ENCODE measurements at regions not wholly inside any gene's neighbourhood (a gene's known extent, or its start where the extent isn't known, plus 50 kb on each side); places are given as distances from the start of the nearest gene placed in this dataset.
"Not testable (repeated sequence)": the region's sequence is repeated elsewhere in the genome, so short reads cannot be mapped to it uniquely, and the experiment has no call there.

DNA sequence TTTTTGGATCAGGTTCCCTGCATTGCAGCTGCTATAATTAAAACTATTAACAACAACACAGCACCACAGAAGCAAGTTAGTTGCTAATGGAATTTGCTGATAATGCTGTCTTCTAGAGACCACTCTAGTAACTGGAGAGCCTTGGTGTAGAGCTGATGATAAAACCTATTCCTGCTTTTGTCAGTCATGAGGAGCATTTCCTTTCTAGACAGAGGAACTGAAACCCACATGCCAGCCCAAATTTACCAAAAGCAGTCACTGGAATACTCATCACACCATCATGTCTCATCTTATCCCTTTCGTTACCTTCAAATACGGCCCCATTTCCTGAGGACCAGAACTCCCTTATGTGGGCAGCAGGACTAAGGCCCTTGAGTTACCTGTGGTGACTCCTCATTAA lies 67.1 kb upstream of the AGAP9 start:
- not testable (repeated sequence) for H3K9me3 ChIP-seq (ENCODE audit: control insufficient read depth, insufficient read depth, low read length); H3K27ac ChIP-seq (ENCODE audit: low read length); H3K4me1 ChIP-seq (ENCODE audit: control insufficient read depth, insufficient read depth, low read length); DNase-seq (ENCODE audit: low read depth, low spot score); H3K36me3 ChIP-seq (ENCODE audit: control insufficient read depth, insufficient read depth, low read length); H3K27me3 ChIP-seq (ENCODE audit: control insufficient read depth, insufficient read depth, low read length); H3K4me3 ChIP-seq (ENCODE audit: low read length)
- WGBS (ENCODE audit: insufficient coverage, insufficient read length): no CpG with 5 or more reads among the region's 2 CpGs

DNA sequence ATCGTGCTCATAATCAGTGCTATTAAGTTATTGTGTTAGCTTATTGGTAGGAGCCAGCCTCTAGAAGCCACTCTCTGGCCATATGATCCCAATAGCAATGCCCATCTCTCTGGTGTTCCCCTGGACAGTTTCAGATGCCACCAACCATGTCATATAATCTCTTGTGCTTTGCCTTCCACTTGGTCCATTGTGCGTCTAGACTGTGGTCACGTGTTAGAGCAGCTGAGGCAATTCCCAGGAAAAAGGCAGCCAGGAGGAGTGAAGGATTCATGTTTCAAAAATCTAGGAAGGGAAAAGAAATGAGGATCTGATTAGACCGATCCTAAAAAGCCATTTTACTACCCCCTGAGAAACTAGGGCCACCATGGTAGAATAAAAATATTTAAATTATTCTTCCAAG lies 58.6 kb upstream of the AGAP9 start:
- not testable (repeated sequence) for H3K27ac ChIP-seq (ENCODE audit: low read length); H3K27me3 ChIP-seq (ENCODE audit: control insufficient read depth, insufficient read depth, low read length)
- WGBS (ENCODE audit: insufficient coverage, insufficient read length): no CpG with 5 or more reads among the region's 4 CpGs

DNA sequence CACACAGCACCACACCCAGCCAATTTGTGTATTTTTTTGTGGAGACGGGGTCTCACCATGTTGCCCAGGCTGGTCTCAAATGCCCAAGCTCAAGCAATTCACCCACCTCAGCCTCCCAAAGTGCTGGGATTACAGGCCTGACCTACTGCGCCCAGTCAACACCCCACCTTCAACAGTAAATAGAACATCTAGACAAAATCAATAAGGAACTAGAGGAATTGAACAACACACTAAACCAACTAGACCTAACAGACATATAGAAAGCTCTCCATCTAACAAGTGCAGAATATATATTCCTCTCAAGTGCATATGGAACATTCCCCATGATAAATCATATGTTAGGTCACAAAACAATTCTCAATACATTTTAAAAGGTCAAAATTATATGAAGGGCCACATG lies 56.6 kb upstream of the AGAP9 start:
- H3K4me3 ChIP-seq (ENCODE audit: low read length); H3K27me3 ChIP-seq (ENCODE audit: control insufficient read depth, insufficient read depth, low read length); H3K9me3 ChIP-seq (ENCODE audit: control insufficient read depth, insufficient read depth, low read length); H3K27ac ChIP-seq (ENCODE audit: low read length); DNase-seq (ENCODE audit: low read depth, low spot score); H3K36me3 ChIP-seq (ENCODE audit: control insufficient read depth, insufficient read depth, low read length); H3K4me1 ChIP-seq (ENCODE audit: control insufficient read depth, insufficient read depth, low read length): not testable (repeated sequence)
- no CpG with 5 or more reads among the region's 2 CpGs for whole genome bisulfite sequencing (ENCODE audit: insufficient coverage, insufficient read length)

More for the DNA sequence above, 58.6 kb upstream of the AGAP9 start:
- not testable (repeated sequence) for H3K9me3 ChIP-seq (ENCODE audit: control insufficient read depth, insufficient read depth, low read length); H3K4me1 ChIP-seq (ENCODE audit: control insufficient read depth, insufficient read depth, low read length); DNase-seq (ENCODE audit: low read depth, low spot score); H3K36me3 ChIP-seq (ENCODE audit: control insufficient read depth, insufficient read depth, low read length); H3K4me3 ChIP-seq (ENCODE audit: low read length)

DNA sequence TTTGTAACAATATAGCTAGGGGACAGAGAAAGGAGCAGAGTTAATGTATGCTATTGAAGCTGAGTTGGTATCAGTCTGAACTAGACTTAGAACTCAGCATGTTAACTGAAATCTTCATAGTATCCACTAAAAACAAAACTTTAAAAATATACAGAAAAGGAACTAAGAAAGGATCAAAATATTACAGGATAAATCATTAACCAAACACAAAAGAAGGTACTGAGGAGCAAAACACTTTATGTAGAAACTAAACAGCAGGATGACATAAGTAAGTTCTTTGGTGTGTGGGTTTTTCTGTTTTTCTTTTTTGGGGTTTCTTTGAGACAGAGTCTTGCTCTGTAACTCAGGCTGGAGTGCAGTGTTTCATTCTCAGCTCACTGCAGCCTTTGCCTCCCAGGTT lies 55.1 kb upstream of the AGAP9 start:
- H3K36me3 ChIP-seq (ENCODE audit: control insufficient read depth, insufficient read depth, low read length); H3K4me3 ChIP-seq (ENCODE audit: low read length); H3K27me3 ChIP-seq (ENCODE audit: control insufficient read depth, insufficient read depth, low read length); DNase-seq (ENCODE audit: low read depth, low spot score); H3K27ac ChIP-seq (ENCODE audit: low read length); H3K9me3 ChIP-seq (ENCODE audit: control insufficient read depth, insufficient read depth, low read length); H3K4me1 ChIP-seq (ENCODE audit: control insufficient read depth, insufficient read depth, low read length): not testable (repeated sequence)
